IPS-NIHi7 (cell line): ENCODE measurements at regions not wholly inside any gene's neighbourhood (a gene's known extent, or its start where the extent isn't known, plus 50 kb on each side); places are given as distances from the start of the nearest gene placed in this dataset.
"Not testable (repeated sequence)": the region's sequence is repeated elsewhere in the genome, so short reads cannot be mapped to it uniquely, and the experiment has no call there.

Experiments
- DNase-seq: peaks from one replicate; pipeline ENCODE4 v3.0.0; 2012; ENCODE audit warnings: mixed read lengths; ENCODE audit errors: extremely low spot score

DNA sequence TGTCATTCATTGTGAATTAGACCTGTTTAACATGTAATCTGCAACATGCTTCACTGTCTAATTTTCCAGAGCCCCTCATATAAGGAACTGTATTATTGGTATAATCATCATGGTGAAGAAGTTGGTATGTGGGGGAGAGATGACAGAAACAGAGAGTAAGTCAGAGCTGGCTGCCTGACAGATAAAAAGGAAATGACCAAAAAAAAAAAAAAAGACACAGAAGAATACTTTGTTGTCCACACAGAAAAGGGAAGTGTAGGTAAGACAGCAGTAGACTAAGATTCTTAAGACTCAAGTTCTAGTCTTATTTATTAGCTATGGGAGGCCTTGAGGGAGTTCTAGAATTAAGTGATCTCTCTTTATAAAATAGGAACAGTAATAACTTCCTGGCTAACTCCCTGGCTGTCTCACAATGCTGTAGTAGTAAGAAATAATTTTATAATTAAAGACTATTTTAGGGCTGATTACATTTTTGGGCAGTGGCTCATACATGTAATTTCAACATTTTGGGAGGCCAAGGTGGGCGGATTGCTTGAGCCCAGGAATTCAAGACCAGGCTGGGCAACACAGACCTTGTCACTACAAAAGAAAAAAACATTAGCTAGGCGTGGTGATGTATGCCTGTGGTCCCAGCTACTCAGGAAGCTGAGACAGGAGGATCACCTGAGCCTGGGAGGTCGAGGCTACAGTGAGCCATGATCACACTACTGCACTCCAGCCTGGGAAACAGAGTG is 102.5 kb downstream of the PRL start:
- DNase-seq = no peak

DNA sequence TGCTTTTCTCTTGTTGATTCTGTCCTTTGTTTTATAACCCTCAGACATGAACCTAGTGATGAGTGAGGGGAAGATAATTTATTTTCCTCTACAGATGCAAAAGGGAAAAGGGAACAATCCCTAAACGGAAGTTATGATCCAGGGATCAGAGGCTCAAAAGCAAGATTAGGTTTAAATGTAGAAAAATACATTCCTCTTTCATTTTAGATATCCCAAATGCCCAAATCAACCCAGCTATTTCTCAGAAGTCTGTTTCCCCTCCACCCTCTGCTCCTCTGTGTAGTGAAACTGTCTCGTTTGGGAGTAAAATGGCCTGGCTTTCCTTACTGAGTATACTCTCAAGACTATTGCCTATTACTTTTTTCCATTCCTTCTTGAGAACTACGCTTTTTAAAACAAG is 97.1 kb downstream of the PRL start:
- DNase-seq = no peak

DNA sequence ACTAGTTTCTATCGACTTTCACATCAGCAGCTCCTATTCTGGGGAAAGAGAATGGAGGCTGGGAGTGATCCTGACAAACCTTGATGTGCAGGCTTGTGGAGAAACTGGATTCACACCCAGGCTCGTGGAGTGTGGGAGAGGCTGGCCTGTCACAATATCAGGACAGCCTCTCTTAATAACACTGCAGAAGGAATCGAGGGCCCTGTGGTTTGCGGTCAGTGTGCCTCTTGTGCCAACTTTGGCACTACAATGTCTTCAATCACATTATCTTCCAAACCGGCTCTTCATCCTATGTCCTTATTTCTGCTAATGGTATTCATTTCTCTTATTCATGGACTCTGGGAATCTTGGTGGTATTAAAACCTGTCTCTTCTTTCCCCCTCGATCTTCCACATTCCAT is 92.7 kb downstream of the PRL start:
- no peak for DNase-seq

DNA sequence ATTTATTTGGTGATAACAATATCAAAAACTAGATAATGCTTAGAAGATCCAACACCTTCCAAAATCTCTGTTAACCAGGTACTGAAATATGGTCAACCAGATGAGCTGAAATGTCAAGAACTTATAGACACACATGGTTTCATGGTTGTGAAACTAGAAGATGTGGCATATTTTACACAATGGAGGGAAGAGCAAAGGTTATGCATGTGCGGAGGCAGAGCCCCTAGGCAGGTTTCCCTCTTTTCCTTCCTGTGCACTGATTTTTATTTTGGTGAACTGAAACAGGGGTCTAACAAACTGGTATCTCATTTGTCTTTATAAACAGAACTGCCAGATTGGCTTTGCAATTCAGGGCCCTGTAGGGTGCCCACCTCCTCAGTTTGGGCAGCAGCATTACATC is 91.6 kb downstream of the PRL start:
- no peak for DNase-seq

DNA sequence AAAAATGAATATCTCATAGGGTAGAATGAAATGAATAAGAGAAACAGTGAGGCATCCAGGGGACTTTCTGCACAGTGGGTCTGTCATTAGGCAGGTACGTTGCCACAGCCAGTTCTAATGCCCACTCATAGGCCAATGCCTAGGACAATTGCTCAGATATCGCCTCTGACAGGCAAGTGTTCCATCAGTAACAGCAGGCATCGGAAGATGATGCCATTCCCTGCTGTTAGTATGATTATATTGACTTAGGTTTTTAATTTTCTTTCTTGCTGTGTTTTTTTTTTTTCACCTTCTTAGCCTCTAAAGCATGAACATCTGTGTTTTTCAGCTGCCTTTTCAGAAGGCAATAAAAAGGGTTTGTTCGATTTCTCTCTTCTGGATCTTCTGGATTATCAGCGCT is 90.7 kb downstream of the PRL start:
- no peak for DNase-seq

DNA sequence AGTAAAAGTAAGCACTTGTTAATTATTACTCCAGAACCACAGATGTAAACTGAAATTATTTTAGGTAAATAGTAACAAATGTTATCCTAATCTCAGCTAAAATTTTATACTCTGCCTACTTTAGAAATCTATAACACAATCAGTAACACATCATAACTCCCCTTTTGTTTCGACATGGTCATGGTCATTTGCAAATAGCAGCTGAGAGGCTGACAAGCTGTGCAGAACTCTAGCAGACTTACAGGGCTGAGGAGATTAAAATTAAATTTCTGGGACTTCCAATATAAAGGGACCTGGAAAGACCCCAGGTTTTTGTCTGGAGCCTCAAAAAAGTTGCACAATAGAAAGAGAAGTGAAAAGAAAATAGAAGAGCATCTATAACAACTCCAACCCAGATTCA is 88.8 kb downstream of the PRL start:
- no peak for DNase-seq

DNA sequence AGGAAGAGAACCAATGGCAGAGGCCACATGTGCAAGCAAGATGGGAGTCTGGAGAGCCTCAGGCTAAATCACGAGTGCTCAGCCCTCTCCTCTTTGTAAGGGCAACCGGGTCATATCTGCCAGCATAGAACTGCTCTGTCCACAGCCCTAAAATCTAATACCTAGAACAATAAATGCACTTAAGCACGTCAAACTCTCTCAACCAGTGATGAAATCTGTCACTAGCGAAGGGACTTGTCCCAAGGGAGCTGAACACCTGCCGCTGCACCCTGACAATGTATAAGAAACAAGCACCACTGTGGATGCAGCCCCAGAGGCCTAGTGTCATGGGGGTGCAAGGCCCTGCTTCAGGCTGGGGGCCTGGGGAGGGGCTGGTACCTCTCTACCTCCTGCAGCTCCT is 82.5 kb downstream of the PRL start:
- DNase-seq = no peak

DNA sequence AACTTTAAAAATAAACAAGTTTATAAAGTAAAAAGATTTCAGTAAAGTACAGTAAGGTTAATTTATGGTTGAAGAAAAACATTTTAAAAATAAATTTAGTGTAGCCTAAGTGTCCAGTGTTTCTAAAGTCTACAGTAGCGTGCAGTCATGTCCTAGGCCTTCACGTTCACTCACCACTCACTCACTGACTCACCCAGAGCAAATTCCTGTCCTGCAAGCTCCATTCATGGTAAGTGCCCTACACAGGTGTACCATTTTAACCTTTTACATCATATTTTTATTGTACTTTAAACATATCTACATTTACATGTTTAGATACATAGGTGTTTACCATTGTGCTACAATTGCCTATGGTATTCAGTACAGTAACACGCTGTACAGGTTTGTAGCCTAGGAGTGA is 81.4 kb downstream of the PRL start:
- not testable (repeated sequence) for DNase-seq

DNA sequence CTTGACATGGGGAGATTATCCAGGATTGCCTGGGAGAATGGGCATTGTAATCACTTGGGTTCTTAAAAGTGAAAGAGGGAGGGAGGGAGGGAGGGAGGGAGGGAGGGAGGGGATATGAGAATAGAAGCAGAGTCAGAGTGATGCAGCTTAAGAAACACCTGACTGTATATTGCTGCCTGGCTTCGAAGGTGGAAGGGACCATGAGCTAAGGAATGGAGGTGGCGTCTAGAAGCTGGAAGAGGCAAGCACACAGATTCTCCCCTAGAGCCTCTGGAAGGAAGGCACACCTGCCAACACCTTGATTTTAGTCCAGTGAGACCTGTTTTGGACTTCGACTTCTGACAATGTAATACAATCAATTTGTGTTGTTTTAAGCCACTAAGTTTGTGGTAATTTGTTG is 78.4 kb downstream of the PRL start:
- DNase-seq = no peak

DNA sequence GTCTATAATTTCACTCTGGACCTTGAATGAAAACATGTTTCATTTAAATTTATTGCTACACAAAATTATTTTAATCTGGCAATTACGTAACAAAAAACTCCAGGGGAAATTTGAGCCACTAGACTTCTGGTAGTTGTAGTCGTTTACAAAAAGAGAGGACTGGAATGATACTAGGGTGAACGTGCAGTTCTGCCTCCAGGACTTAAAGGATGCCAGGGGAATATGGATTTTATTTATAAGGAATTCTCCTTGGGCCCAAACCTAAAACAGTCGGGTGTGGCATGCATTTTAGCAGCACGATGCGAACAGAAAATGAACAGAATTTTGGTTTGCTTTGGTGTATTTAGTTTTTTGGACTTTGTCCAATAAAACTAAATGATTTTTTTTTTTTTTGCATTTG is 76.9 kb downstream of the PRL start:
- no peak for DNase-seq

DNA sequence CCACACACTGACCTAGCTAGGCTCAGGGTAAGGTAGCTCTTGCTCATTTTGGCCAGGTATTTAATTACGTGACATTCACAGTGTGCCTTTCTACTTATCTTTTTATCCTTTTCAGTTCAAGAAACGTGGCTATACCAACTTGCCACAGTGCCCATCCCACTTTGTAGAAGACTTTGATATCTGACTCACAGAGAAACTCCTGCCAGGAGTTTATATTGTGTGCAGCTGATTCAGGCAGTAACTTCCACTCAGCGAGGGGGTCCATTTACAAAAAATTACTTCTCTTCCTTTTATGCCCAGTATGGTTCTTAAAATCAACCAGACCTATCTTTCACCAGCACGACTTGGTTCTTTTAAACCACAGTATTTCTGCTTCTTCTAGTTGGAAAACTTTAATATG is 75.6 kb downstream of the PRL start:
- DNase-seq = no peak

DNA sequence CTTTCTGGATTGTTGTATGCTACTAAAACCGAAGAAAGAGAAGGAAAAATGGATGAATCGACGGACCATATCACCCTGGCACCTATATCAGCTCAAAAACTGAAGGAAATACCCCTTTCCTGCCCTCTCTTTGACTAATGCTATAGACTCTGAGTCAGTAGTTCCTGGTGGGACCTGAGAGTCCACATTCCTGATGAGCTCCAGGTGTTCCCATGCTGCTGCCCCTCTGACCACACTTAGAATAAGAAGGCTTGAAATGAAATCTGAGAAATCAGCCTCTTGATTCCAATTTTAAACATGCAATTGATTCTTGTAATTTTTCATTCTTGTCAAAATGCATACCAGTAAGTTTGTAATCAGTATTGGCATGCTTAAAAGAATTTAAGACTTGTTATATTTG is 75.2 kb downstream of the PRL start:
- DNase-seq = peak; percentile 55

DNA sequence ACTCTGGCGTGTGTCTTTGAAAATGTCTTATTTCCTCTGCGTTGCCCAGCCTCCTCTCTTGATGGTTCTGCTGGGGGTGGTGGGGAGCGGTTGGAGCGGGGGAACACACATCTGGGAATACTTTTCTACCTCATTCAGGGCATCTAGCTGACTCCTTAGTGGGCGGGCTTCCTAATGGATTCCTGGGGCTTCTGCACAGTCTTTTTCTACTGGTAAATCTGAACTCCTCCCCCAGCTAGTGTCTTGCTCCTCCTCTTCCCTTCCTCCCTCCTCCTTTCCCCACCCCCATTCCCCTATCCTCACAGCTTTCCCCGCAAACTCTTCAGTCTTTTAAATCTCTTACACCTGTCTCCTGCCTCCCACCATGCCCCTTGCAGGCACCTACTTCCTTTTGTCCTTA is 74.4 kb downstream of the PRL start:
- peak; percentile 75 for DNase-seq

DNA sequence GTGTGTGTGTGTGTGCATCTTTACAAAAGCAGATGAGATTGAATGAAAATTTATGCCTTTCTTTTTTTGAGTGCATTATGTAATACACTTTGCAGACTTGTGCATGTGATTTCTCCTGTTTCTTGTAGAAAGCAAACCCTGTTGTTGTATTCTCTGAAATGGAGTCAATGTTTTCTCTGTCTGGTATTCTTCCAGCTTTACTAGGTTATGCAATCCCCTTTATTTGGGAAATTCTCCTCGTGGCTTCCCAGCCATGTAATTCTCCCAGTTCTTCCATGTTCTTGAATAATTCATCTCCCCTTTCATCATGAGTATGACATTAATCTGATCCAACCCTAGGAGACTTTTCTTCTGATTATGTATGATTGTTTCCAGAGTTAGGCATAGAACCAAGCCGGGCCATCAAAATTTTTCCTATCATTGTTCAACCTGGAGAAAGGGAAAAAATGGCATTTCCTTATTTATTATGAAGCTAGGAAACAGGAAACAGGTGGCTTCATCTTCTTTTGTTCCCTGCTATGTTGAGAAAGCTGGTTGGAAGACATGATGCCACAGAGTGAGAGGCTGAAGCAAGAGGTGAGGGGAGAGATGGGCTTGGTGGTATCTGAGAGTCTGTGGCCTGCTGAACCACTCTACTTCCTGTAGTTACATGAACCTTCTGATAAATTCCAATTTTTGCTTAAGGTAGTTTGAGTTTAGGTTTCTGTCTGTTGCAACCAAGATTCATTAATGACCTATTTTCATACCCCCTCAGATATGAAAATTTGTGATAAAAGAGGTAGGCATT is 68.8 kb downstream of the PRL start:
- no peak for DNase-seq

DNA sequence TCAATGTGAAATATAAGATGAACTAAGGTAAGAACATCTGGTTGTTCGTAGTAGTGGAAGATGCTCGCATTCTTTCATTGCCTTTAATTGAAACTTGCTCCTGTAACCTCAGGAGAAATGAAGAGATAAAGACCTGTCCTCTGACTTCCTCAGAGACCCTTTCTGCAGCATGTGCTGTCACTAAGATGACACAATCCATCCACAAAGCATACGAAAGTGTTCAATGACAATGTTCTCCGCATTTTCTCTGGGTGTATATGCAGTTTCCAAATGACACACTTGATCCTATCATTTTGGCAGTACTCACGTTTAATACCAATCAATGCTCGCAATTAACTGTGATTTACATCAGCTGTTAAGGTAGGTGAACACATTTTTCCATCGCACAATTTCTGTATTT is 65.8 kb downstream of the PRL start:
- DNase-seq = no peak

DNA sequence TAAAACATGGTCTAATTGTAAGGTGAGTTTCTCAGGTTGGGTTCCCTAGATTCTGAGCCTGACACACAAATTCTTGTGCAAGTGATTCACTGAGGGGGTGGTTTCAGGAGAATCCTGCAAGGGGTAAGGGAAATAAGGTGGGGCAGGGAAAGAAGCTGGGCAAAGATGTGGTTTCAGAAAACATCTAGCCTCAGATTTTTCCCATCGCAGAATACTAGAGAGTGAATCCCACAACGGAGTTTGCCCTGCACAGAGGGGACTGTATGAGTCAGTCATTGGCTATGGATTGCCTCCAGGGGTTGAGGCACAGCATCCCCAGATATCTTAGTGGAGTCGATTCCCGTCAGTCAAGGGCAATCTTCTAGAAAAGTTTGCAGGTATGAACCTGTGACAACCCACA is 65.2 kb downstream of the PRL start:
- DNase-seq = no peak

DNA sequence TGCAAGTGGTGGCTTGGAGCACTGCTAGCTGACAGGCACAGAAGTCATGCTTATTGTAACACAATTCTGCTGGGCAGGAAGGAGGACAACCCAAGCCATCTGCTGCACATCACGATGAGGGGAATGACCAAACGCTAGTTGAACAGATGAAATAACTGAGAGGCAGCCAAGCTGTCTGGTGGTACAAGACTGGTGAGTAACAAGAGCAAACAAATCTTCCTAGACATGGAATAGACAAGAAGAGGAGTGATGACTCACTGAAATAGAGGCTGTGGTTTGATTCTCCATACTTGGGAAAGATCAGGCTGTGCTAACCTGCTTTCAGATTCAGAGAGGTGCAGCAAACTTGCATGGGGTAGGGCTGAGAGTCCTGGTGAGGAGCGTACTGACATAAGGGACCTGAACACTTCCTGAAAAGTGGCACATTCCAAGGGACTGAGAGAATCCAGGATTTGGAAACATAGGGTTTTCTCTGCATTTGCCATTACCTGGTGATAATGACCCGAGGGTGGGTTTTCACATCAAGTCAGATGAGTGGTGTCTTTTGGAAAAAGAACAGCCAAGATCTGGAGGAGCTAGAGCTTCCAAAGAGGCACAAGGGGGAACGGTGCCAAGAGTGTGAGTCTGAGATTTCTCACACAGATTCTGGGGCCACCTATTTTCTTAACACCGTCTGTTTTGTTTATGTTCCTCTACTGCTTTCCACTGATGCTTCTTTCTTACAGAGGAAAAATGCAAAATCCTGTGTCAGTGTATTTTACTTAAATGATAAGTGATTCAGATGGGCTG is 60.0 kb downstream of the PRL start:
- no peak for DNase-seq
